Body of pancreas (tissue), 4 donors: ENCODE measurements at regions not wholly inside any gene's neighbourhood (a gene's known extent, or its start where the extent isn't known, plus 50 kb on each side); places are given as distances from the start of the nearest gene placed in this dataset.

Experiments
- CTCF ChIP-seq, 7 experiments: fragments of 450-650 bp in 4 of 7; fragments of 200-600 bp in 3 of 7; sonication (generic) in 3 of 7; IDR thresholded peaks; one replicate each; pipeline ENCODE4 v1.5.1; 2016 to 2019; ENCODE audit warnings: antibody characterized with exemption in 7 of 7
- POLR2A ChIP-seq, 3 donors: fragments of 450-650 bp; IDR thresholded peaks; one replicate each; pipeline ENCODE4 v1.6.1; 2016; ENCODE audit warnings: antibody characterized with exemption in 3 of 3, mild to moderate bottlenecking in 2 of 3

DNA sequence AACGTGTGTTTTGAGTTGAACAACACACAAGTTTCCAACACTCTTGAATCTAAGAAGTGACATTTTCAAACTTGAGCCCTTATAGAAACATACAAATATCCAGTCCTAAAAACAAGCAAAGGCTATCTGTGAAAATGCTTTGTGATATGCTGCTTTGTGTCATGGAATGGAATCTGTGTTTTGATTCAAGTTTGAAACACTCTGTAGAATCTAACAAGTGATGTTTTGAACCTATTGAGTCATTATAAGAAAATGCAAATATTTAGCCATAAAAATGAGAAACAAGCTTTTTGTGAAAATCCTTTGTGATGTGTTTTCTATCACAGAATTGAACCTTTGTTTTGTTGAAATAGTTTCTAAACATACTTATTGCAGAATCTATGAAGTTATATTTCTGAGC, 105.7 kb upstream of the VPREB1 start:
- TF ChIP-seq POLR2A (IDR thresholded peaks at IDR 0.05) (no peak), CTCF (IDR thresholded peaks at IDR 0.05) (no peak)
